ENCODE measurements at regions not wholly inside any gene's neighbourhood (a gene's known extent, or its start where the extent isn't known, plus 50 kb on each side); places are given as distances from the start of the nearest gene placed in this dataset.

GRCh38 chr7:41544241-41544640 lies 158.6 kb downstream of the INHBA start:
- TF ChIP-seq, protein P1, sequence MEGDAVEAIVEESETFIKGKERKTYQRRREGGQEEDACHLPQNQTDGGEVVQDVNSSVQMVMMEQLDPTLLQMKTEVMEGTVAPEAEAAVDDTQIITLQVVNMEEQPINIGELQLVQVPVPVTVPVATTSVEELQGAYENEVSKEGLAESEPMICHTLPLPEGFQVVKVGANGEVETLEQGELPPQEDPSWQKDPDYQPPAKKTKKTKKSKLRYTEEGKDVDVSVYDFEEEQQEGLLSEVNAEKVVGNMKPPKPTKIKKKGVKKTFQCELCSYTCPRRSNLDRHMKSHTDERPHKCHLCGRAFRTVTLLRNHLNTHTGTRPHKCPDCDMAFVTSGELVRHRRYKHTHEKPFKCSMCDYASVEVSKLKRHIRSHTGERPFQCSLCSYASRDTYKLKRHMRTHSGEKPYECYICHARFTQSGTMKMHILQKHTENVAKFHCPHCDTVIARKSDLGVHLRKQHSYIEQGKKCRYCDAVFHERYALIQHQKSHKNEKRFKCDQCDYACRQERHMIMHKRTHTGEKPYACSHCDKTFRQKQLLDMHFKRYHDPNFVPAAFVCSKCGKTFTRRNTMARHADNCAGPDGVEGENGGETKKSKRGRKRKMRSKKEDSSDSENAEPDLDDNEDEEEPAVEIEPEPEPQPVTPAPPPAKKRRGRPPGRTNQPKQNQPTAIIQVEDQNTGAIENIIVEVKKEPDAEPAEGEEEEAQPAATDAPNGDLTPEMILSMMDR (IDR thresholded peaks at IDR 0.05; ENCODE audit: control extremely low read depth, extremely low read depth), result no peak
- Histone ChIP-seq H3K4me1 (ENCODE audit: control insufficient read depth in 5 of 5, insufficient read depth in 5 of 5, low read length in 5 of 5) (peaks cover 0 to 6% (median 0%) of the 10 kb centered on the region in 5 donors), H3K27ac (ENCODE audit: low read depth in 1 of 2, low read length in 1 of 2) (no peak overlapping the region), H3K9ac (ENCODE audit: insufficient read depth in 1 of 2, low read length in 2 of 2) (no peak overlapping the region), H3K27me3 (ENCODE audit: control insufficient read depth in 3 of 3, insufficient read depth in 3 of 3, low read length in 2 of 3) (peaks cover 0 to 3% (median 0%) of the 10 kb centered on the region in 3 donors), H3K36me3 (ENCODE audit: control insufficient read depth in 4 of 4, insufficient read depth in 4 of 4, low read length in 4 of 4) (no peaks in the 10 kb centered on the region), H3K4me3 (no peak overlapping the region), H3K9me3 (ENCODE audit: control insufficient read depth in 4 of 4, insufficient read depth in 3 of 4, low read length in 3 of 4) (no peaks in the 10 kb centered on the region)
- ATAC-seq (ENCODE audit: insufficient read depth, low FRiP score) (no peak), DNase-seq (no peak)
- WGBS, 2 donors, result 84 to 88% methylated on average over 5 of the region's 5 CpGs

- WGBS, 2 donors, result 88 to 95% methylated on average over 3 of the region's 3 CpGs
Measured at GRCh38 chr7:41540601-41541000, 162.3 kb downstream of the INHBA start.

GRCh38 chr7:41538810-41539724 lies 163.8 kb downstream of the INHBA start:
- peaks cover 0 to 9% (median 0%) of the 10 kb centered on the region in 5 donors for H3K4me1 ChIP-seq (ENCODE audit: control insufficient read depth in 5 of 5, insufficient read depth in 5 of 5, low read length in 5 of 5)
- DNase-seq, result peak in 2 of 3 donors; percentile 52 to 66
- no peak overlapping the region for H3K4me3 ChIP-seq
- H3K27ac ChIP-seq (ENCODE audit: low read depth in 1 of 2, low read length in 1 of 2), result no peak overlapping the region
- no peak overlapping the region for H3K9ac ChIP-seq (ENCODE audit: insufficient read depth in 1 of 2, low read length in 2 of 2)
- H3K9me3 ChIP-seq (ENCODE audit: control insufficient read depth in 4 of 4, insufficient read depth in 3 of 4, low read length in 3 of 4), result no peaks in the 10 kb centered on the region
- peaks cover 0 to 3% (median 0%) of the 10 kb centered on the region in 3 donors for H3K27me3 ChIP-seq (ENCODE audit: control insufficient read depth in 3 of 3, insufficient read depth in 3 of 3, low read length in 2 of 3)
- TF ChIP-seq, protein P1 (IDR thresholded peaks at IDR 0.05; ENCODE audit: control extremely low read depth, extremely low read depth), result no peak
- WGBS, 2 donors, result 47 to 73% methylated on average over 8 of the region's 8 CpGs
- ATAC-seq (ENCODE audit: insufficient read depth, low FRiP score), result no peak
- H3K36me3 ChIP-seq (ENCODE audit: control insufficient read depth in 4 of 4, insufficient read depth in 4 of 4, low read length in 4 of 4), result no peaks in the 10 kb centered on the region

More at GRCh38 chr7:41540601-41541000, 162.3 kb downstream of the INHBA start:
- ATAC-seq (ENCODE audit: insufficient read depth, low FRiP score), result no peak
- peaks cover 0 to 3% (median 0%) of the 10 kb centered on the region in 3 donors for H3K27me3 ChIP-seq (ENCODE audit: control insufficient read depth in 3 of 3, insufficient read depth in 3 of 3, low read length in 2 of 3)
- H3K9ac ChIP-seq (ENCODE audit: insufficient read depth in 1 of 2, low read length in 2 of 2), result no peak overlapping the region
- DNase-seq, result no peak
- H3K27ac ChIP-seq (ENCODE audit: low read depth in 1 of 2, low read length in 1 of 2), result no peak overlapping the region
- H3K4me3 ChIP-seq, result no peak overlapping the region
- TF ChIP-seq, protein P1 (IDR thresholded peaks at IDR 0.05; ENCODE audit: control extremely low read depth, extremely low read depth), result no peak
- H3K4me1 ChIP-seq (ENCODE audit: control insufficient read depth in 5 of 5, insufficient read depth in 5 of 5, low read length in 5 of 5), result peaks cover 0 to 9% (median 0%) of the 10 kb centered on the region in 5 donors
- H3K36me3 ChIP-seq (ENCODE audit: control insufficient read depth in 4 of 4, insufficient read depth in 4 of 4, low read length in 4 of 4), result no peaks in the 10 kb centered on the region
- no peaks in the 10 kb centered on the region for H3K9me3 ChIP-seq (ENCODE audit: control insufficient read depth in 4 of 4, insufficient read depth in 3 of 4, low read length in 3 of 4)
